A549 (cell line): ENCODE measurements at regions not wholly inside any gene's neighbourhood (a gene's known extent, or its start where the extent isn't known, plus 50 kb on each side); places are given as distances from the start of the nearest gene placed in this dataset.

Source experiments
- ATAC-seq, 2 experiments: fragments of 200-7000 bp in 1 of 2; fragments of >200 bp in 1 of 2; cut with Nextera tagmentation in 1 of 2; cut with Tn5 transposase in 1 of 2; 3 replicates each; pipeline versions ENCODE4 v1.8.0 to v1.9.1; 2018 to 2020; ENCODE audit warnings: mild to moderate bottlenecking in 1 of 2, moderate library complexity in 1 of 2
- CTCF ChIA-PET: fragments of 300-600 bp; sonication (Branson Sonifier 250); formaldehyde crosslinking; extraction: SDS; loops from one replicate; lab custom pipeline; 2021; ENCODE audit warnings: antibody characterized with exemption, inconsistent platforms; lab: Yijun Ruan, JAX
- POLR2A ChIA-PET: fragments of 350-600 bp; formaldehyde crosslinking; extraction: SDS; loops from one replicate; lab custom pipeline; 2021; ENCODE audit warnings: antibody characterized with exemption, inconsistent platforms; lab: Yijun Ruan, JAX
- DNase-seq, 2 experiments: peaks; one replicate each; pipeline versions ENCODE4 v3.0.0 to v3.0.0-alpha.2; 2011 to 2016; ENCODE audit warnings: low read depth in 1 of 2, low spot score in 1 of 2
- FAIRE-seq: peaks from 2 replicates; lab custom pipeline; 2011; peaks lifted over from hg19 to GRCh38; lab: Jason Lieb, UNC
- H3K27ac ChIP-seq, 2 experiments: fragments of >200 bp; sonication (Bioruptor Twin); formaldehyde crosslinking; 3 replicates each; pipeline ENCODE4 v1.5.1; 2016 to 2017
- H3K4me1 ChIP-seq: fragments of >200 bp; sonication (Bioruptor Twin); formaldehyde crosslinking; 3 replicates; pipeline ENCODE4 v1.6.1; 2016
- H3K4me2 ChIP-seq: fragments of >200 bp; sonication (Bioruptor Twin); formaldehyde crosslinking; 3 replicates; pipeline ENCODE4 v1.6.1; 2016
- H3K4me3 ChIP-seq: fragments of >200 bp; sonication (Bioruptor Twin); formaldehyde crosslinking; 3 replicates; pipeline ENCODE4 v1.5.1; 2016
- H3K9me3 ChIP-seq: fragments of >200 bp; sonication (Bioruptor Twin); formaldehyde crosslinking; 3 replicates; pipeline ENCODE4 v1.6.1; 2016
- BCL3 ChIP-seq: fragments of >200 bp; sonication (Bioruptor Twin); formaldehyde crosslinking; IDR thresholded peaks from 3 replicates; pipeline ENCODE4 v1.6.1; 2016
- CBX2 ChIP-seq: fragments of 200-600 bp; sonication (generic); IDR thresholded peaks from 2 replicates; pipeline ENCODE4 v1.6.1; 2016; ENCODE audit warnings: low read depth, mild to moderate bottlenecking, borderline replicate concordance
- CEBPB ChIP-seq, 2 experiments: fragments of >200 bp in 1 of 2; sonication (Bioruptor Twin) in 1 of 2; formaldehyde crosslinking in 1 of 2; IDR thresholded peaks; 2 replicates each; pipeline ENCODE4 v1.6.1; 2012 to 2016
- CHD2 ChIP-seq: fragments of 150-350 bp; IDR thresholded peaks from 2 replicates; pipeline ENCODE4 v1.6.1; 2014; ENCODE audit warnings: low read length; ENCODE audit not compliant: partially characterized antibody
- CTCF ChIP-seq: fragments of >200 bp; sonication (Bioruptor Twin); formaldehyde crosslinking; IDR thresholded peaks from 3 replicates; pipeline ENCODE4 v1.5.1; 2016
- HES2 ChIP-seq: fragments of >200 bp; sonication (Bioruptor Twin); formaldehyde crosslinking; IDR thresholded peaks from 2 replicates; pipeline ENCODE4 v1.6.1; 2016
- HEYL ChIP-seq: fragments of 250-450 bp; sonication (Bioruptor Pico); IDR thresholded peaks from 2 replicates; pipeline ENCODE4 v1.8.0; 2021; ENCODE audit warnings: mild to moderate bottlenecking, moderate library complexity
- HOXA7 ChIP-seq: fragments of 250-450 bp; sonication (Bioruptor Pico); IDR thresholded peaks from 2 replicates; pipeline ENCODE4 v1.5.0; 2020; ENCODE audit warnings: mild to moderate bottlenecking, moderate library complexity
- HOXB5 ChIP-seq: fragments of 250-450 bp; sonication (Bioruptor Pico); IDR thresholded peaks from 2 replicates; pipeline ENCODE4 v1.5.0; 2020; ENCODE audit warnings: mild to moderate bottlenecking, moderate library complexity
- KDM1A ChIP-seq: fragments of 200-600 bp; sonication (generic); IDR thresholded peaks from 2 replicates; pipeline ENCODE4 v1.6.1; 2016; ENCODE audit warnings: low read depth, mild to moderate bottlenecking
- MAFK ChIP-seq: fragments of 450-650 bp; IDR thresholded peaks from 2 replicates; pipeline ENCODE4 v1.6.1; 2014; ENCODE audit not compliant: partially characterized antibody
- MAX ChIP-seq: IDR thresholded peaks from 2 replicates; pipeline ENCODE4 v1.6.1; 2012
- NFE2L2 ChIP-seq: fragments of 150-350 bp; conservative IDR thresholded peaks from 2 replicates; pipeline ENCODE4 v1.6.1; 2014; ENCODE audit warnings: low read length
- POLR2AphosphoS2 ChIP-seq: conservative IDR thresholded peaks from 2 replicates; pipeline ENCODE4 v1.6.1; 2012; ENCODE audit warnings: low read length, improper control_type of control experiment, inconsistent platforms
- REST ChIP-seq: fragments of 200-600 bp; sonication (generic); IDR thresholded peaks from 2 replicates; pipeline ENCODE4 v1.6.1; 2016; ENCODE audit warnings: antibody characterized with exemption, mild to moderate bottlenecking, moderate library complexity
- TFCP2L1 ChIP-seq: fragments of 250-450 bp; sonication (Bioruptor Pico); IDR thresholded peaks from 2 replicates; pipeline ENCODE4 v1.5.0; 2021; ENCODE audit warnings: mild to moderate bottlenecking
- TP53 ChIP-seq: fragments of 250-450 bp; sonication (Bioruptor Pico); IDR thresholded peaks from 2 replicates; pipeline ENCODE4 v1.5.0; 2021; ENCODE audit warnings: mild to moderate bottlenecking, moderate library complexity
- USF2 ChIP-seq: fragments of 450-650 bp; IDR thresholded peaks from 2 replicates; pipeline ENCODE4 v1.6.1; 2014; ENCODE audit warnings: antibody characterized with exemption
- ZFP36 ChIP-seq: fragments of 450-650 bp; IDR thresholded peaks from 2 replicates; pipeline ENCODE4 v1.6.1; 2014; ENCODE audit warnings: borderline replicate concordance; ENCODE audit not compliant: partially characterized antibody
- WGBS: methylation state at CpG from one replicate; pipeline ENCODE4 v1.1.6; 2017; ENCODE audit errors: missing lambda C conversion rate; 5-methylcytosine and 5-hydroxymethylcytosine counted together

GRCh38 chr4:38587106-38587505, 76.9 kb upstream of the KLF3 start:
- H3K4me3 ChIP-seq, result no peak overlapping the region
- no peak overlapping the region for H3K4me2 ChIP-seq
- H3K27ac ChIP-seq, result no peak overlapping the region
- DNase-seq (no peak), FAIRE-seq (no peak), ATAC-seq (no peak)
- ChIA-PET POLR2A (no interaction called here), CTCF (interaction anchor here (0.6 kb wide), 1 partner anchor 525 kb away, joined by 3 read pairs; no protein-coding TSS in a partner anchor)
- H3K9me3 ChIP-seq, result no peaks in the 10 kb centered on the region
- TF ChIP-seq HEYL (no peak), MAX (no peak), HOXA7 (no peak), KDM1A (no peak)
- no peaks in the 10 kb centered on the region for H3K4me1 ChIP-seq

- H3K4me1 ChIP-seq, result no peaks in the 10 kb centered on the region
- H3K9me3 ChIP-seq, result no peaks in the 10 kb centered on the region
- WGBS, result 45% methylated on average over 4 of the region's 4 CpGs
- no peak overlapping the region for H3K27ac ChIP-seq
- H3K4me2 ChIP-seq, result no peak overlapping the region
- no peak for TF ChIP-seq REST
- TF ChIP-seq CBX2, result no peak
- TF ChIP-seq KDM1A, result no peak
- no peak for TF ChIP-seq BCL3
- TF ChIP-seq TFCP2L1 (CRISPR knock-in tag), result no peak
- no peak for TF ChIP-seq MAFK
- TF ChIP-seq CHD2, result no peak
- no peak for TF ChIP-seq NFE2L2
- no peak for TF ChIP-seq ZFP36
- TF ChIP-seq TP53 (CRISPR knock-in tag), result no peak
- no peak for TF ChIP-seq CTCF
- no peak for TF ChIP-seq HOXB5
- TF ChIP-seq CEBPB (IDR thresholded peaks at IDR 0.05), result no peak
- TF ChIP-seq POLR2AphosphoS2, result no peak
- TF ChIP-seq USF2, result no peak
- TF ChIP-seq HES2, result no peak
- ATAC-seq, result no peak
- ChIA-PET POLR2A (no interaction called here), CTCF (no interaction called here)
- no peak overlapping the region for H3K4me3 ChIP-seq
- FAIRE-seq, result no peak
- no peak for DNase-seq
Measured at GRCh38 chr4:38590046-38590445, 74.0 kb upstream of the KLF3 start.
